GM21367 (cell line): ENCODE measurements at regions not wholly inside any gene's neighbourhood (a gene's known extent, or its start where the extent isn't known, plus 50 kb on each side); places are given as distances from the start of the nearest gene placed in this dataset.

Experiments
- ATAC-seq: cut with Tn5 transposase; IDR thresholded peaks from one replicate; pipeline ENCODE4 v1.9.1; 2021; ENCODE audit not compliant: unreplicated experiment

DNA sequence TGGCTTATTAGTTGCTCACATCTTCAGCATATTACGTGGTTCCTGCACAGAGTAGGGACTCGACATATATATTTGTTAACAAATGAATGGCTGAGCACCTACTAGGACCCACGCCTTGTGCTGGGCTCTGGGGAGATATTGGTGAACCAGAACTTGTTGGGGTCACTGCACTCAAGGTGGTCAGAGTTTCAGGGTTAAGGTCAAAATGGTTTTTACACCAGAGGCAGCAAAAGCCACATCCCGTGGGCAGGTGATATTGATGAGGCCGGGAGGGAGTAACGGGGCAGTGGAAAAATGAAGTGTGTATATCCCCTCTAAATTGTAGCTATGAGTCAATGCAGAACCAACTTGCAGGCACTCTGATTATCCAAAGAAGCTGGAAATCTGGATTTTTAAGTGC, 136.5 kb upstream of the KLF4 start:
- ATAC-seq = no peak

DNA sequence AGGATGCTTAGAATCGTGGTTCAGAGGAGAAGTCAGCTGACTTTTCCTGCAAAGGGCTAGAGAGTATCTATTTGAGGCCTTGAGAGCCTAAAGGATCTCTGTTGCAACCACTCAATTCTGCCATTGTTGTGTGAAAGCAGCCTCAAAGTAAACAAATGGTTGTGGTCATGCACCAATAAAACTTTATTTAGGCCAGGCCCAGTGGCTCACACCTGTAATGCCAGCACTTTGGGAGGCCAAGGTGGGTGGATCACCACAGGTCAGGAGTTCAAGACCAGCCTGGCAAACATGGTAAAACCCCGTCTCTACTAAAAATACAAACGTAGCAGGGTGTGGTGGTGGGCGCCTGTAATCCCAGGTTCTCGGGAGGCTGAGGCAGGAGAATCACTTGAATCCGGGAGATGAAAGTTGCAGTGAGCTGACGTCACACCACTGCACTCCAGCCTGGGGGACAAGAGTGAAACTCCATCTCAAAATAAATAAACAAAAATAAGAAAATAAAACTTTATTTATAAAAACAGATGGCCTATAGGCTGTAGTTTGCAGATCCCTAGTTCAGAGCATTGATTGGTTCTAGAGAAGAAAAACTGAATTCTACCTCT, 135.9 kb upstream of the KLF4 start:
- no peak for ATAC-seq

DNA sequence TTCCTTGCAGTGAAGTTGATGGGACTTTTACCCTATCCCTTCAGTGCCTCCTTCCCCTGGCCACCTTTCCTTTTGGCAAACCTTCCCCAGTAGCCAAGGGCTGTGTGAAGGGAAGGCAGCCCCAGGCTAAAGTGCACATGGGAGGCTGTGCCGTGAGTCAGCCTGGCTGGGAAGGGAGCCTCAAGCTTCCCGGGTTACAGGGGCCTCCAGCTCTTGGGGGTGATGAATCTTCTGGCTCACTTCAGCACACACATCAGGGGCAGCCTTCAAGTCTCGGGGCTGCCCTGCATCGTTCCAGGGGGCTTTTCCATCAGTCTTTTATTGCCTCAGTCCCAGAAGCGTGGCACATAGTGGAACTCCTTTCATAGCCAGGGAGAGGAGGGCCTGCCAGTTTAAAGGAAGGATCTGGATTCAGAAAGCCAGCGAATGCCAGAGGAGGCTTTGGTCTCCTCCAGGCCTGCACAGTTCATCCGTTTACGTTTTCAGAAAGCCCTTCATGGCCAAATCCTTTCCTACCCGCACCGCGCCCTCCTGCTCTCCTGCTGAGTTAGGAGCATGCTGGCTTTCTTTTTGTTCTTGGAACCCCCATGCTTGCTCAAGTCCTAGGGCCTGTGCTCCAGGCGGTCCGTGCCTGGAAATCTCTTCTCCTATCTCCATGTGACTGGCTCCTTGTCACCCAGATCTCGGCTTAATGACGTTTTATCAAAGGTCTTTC, 134.8 kb upstream of the KLF4 start:
- ATAC-seq = no peak

DNA sequence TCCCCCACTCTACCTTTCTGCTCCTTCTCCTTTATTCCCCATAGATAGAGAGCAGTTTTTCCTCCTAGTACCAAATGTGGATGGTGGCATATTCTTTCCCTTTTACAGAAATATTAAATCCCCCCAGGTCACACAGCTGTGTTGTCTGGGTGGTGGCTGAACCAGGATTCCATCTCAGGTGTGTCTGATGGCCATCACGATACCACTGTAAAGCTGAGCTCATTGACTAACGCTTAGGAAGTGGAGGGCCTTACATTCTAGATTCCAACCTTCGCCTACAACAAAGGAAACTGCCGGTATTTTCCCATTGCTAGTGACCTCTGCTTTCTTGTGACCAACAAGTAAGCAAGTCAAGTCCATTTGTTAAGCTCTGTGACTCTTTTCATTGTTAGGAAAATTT, 131.9 kb upstream of the KLF4 start:
- ATAC-seq = no peak

DNA sequence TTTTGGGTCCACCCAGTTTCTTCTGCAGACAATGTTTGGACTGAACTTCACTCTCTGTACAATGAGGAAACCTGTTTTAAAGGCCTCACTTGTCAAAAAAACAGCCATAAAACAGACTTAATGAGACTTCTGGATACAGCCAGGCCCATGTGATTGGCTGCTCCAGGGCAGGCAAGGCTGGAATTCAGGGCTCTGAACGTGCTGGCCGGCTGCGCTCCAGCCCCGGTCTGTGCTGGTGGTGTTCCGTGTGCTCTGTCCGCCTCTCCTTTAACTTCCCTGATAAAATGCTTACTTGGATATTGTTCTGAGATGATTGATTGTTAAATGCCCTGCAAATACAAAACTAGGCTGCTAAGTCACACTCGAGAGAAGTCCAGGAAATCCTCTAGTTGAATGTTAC, 131.2 kb upstream of the KLF4 start:
- no peak for ATAC-seq

DNA sequence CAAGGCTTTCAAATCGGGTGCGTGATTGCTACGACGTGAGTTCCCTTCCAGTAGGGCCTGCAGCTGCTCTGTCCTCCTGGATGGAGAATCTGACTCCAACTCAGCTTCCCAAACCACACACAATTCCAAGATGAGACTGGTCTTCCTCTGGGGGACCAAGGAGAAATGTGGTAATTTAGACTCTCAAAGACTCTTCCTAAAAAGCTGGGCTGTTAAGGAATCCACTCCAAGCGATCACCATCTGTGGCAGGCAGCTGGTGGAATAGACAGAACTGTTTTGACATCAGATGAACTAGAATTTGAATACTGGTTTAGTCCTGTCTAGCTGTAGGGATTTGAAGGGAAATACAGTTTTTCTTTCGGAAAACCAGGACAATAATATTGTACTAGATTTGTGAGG, 130.7 kb upstream of the KLF4 start:
- no peak for ATAC-seq

DNA sequence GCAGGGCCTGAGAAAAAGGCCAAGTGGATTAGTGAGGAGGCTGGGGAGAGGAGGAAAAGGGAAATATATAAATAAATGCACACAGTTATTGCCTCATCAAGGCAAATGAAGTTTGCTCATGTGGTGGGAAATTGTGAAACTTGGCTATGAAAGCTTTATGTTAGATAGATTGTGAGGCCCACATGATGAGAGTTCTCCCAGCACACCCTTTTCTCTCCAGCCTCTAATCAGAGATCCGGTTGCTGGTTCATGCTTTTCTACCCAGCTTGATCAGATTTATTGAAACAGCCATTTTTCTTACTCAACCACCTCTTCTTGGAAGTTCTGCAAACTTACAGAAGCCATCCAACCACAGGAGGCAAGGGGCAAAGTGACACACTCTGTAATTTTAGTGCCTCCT, 125.8 kb upstream of the KLF4 start:
- ATAC-seq = no peak

DNA sequence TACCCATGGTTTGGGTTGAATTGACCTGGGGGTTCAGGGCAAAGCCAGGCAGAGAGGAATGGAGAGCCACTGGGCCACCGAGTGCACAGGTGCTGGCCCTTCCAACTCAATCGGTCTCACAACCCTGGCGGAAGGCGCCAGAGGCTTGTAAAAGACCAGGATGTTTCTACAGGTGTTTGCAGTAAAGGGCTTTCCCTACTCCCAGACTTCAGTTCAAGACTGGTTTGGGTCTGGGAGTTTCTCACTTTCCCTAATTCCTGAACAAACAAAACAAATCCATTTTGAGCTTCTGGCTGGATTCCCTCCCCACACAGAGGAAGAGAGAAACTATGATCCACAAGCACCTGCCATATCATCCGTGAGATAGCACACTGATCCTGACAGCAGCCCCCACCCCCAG, 125.2 kb upstream of the KLF4 start:
- no peak for ATAC-seq

DNA sequence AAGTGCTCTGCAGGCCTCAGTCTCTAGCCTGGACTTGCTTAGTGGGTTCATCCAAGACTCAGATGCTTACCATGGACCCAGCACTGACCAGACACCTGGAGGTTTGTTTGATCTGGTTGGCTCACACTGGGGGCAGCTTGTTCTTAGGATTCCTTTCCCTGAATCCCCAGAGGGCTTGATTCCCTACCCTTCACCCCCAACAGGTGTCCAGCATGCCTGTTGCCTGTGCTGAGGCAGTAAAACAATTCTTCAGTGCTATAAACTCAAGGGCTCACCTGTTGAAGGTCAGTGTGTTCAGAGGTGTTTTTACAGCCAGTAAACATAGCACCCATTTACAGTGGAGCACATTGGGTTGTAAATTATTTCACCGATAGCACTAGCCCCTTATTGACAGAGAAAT, 123.8 kb upstream of the KLF4 start:
- ATAC-seq = no peak

DNA sequence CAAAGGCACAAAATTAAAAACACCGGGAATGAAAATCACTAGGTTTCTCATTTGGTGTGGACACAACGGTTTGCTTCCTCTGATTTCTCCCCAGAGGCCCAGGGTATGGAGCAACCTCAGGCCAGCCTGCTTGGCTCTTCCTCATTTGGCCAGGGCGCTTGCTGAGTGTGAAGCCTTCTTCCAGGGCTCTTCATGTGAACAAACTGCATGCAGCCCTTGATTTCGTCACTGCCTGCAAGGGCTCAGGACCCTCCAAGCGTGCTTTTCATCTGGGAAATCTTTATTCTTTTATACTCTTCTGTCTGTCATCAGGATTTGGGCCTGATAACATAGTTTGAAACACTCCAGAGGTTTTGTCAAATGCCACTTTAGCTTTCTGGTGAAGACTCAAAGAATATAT, 122.6 kb upstream of the KLF4 start:
- no peak for ATAC-seq

DNA sequence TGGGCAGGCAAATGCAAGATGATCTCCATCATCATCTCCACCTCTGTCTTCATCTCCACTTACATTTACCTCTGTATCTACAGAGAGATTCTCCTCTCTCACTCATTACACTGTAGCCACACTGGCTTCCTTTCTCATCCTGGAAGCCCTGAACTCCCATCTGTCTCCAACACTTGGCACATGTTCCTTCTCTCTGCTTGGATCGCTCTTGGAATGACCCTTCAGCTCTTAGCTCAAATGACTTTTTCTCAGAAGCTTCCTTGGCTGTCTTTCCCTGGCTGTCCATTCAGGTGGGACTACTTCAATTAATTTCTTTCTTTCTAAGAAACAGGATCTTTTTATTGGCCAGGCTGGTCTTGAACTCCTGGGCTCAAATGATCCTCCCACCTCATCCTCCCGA, 120.0 kb upstream of the KLF4 start:
- no peak for ATAC-seq

DNA sequence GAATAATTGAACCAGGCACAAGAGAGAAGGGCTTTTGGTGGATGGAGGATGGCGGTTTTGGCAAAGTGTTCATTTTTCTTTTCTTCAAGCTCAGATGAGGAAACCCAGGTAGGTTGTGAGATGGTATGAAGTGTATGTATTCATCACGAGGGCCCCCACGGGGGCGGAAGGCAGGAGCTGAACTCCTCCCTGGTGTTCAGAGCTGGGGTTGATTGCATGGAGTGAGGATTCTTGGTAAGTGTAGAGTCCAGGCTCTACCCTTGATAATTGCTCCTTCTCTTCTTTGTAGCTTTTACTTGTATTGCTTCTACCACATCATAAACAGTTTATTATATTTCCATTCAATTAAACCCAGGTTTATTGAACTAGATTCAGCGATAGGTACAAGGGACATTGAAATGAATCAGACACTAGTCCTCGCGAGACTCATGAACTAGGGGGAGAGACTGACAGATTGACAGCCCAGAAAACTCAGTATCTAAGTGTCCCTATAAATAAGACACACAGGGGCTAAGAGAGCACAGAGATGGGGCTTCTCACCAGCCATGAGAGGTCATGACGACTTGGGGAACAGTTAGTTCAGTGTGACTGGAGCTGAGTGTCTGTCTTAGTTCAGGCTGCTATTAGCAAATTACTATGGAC, 116.7 kb upstream of the KLF4 start:
- ATAC-seq = no peak

DNA sequence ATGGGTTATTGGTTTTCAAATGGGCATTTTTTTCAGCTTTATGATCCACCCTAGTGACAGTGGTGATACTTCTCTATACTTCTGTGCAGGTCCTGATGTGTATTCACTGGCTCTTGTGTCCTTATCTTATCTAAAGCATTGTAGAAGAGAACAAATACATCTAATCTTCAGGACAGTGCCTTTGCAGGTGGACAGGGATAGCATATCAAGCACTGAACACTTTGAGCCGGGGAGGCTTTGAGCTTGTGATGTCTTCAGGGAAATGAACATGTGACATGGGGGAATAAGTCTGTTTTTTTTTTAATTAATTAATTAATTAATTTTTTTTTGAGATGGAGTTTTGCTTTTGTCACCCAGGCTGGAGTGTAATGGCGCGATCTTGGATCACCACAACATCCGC, 115.5 kb upstream of the KLF4 start:
- no peak for ATAC-seq

DNA sequence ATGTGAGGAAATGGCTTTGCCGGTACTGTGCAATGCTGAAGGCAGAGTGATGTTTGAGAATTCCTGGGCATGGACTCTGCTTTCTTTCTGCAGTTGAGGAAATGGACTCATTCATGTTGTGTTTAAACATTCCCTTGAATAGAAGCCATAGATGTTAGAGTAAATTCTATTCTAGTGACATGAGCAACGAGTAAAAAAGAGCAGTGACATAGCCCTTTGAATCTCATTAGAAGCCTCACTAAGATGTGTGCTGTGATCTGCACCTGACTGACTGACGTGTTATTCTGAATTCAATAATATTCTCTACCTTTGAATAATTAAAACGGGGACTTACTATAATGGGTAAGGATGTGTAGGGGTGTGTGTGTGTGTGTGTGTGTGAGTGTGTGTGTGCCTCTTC, 113.7 kb upstream of the KLF4 start:
- no peak for ATAC-seq

DNA sequence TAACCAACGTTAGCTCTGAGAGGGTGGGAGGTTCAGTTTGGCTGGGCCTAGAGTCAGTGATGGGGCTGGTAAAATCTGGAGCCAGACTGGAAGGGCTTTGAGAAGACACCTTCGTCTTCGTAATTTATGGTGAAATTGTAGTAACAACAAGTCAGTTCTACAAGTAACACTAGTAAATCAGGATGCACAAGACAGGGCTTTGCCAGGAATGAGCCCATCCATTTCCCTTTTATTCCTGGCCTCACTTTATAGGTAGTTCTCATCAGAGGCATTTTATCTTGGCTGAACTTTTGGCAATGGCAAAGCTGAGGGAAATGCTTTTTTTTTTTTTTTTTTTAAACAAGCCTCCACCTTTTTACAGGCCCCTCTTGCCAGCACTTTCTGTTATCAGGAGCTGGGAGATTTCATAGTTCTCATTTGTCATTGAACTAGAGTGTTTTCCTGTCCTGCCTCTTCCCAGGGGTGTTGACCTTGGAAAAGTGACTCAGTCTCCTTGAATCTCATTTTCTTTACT, 110.5 kb upstream of the KLF4 start:
- no peak for ATAC-seq

DNA sequence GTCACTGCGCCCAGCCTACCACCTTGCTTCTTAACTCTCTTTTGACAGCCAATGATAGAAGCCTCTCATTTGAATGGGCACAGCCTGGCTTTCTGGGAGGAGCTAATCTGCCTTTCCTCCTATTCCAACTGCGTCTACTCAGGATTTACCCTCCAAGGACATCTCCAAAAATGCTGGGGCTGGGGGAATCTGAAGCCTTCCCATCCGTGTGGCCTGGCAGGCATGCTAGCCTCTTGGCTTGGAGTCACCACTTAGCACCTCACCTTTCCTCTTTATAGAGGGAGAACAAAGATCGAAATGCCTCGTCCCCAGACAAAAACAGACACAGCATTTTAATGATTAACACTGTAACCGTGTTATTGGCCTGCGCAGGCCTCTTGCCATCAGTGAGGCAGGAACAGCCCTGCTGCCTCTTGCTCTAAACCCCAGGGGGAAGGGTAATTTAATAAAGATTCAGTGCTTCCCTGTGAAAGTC, 108.2 kb upstream of the KLF4 start:
- no peak for ATAC-seq

DNA sequence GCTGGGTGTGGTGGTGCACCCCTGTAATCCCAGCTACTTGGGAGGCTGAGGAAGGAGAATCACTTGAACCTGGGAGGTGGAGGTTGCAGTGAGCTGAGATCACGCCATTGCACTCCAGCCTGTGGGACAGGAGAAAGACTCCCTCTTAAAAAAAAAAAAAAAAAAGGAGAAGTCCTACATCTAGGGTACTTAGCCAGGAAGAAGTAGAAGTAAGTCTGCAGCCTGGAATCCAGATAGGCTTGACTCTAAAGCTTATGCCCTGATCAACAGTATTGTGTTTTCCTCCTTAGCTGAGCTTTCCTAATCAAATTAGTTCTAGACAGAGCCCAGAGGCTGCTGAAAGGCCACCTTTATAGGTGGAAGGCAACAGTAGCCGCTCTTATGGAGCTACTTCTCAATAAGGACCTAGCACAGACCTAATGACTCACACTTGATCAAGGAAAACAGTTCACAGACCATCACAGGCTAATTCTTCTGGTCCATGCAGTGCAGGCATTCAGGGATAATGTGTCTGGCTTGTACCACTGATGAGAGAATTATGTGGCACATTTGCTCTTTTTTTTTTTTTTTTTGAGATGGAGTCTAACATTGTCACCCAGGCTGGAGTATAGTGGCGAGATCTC, 105.5 kb upstream of the KLF4 start:
- ATAC-seq = no peak

DNA sequence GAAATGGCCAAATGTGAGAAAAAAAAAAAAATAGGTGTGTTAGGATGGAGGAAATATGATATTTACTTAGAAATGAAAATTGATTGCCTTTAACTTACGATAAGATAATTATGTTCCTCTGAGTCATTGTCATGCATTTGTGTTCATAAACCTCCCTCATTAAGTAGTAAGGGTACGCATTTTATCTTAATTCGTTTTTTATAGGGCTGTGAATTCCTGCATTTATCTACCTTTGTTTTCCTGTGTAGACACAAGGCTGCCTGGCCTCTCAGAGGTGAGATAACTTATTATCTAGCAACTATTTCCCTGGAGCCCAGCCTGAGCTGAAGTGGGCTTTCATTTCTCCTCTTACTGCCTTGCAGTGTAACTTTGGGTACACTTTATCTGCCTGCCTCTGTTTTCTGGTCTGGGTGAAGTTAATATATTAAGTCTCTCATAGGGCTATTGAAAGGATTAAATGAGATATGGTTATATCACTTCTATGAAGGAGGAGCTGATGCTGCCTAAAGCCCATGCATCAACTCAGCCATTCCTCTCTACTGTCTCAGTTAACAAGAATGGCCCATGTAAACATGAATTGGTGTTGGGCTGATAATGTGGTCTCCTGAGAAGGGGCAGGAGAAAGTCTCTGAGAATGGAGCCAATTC, 103.8 kb upstream of the KLF4 start:
- no peak for ATAC-seq

DNA sequence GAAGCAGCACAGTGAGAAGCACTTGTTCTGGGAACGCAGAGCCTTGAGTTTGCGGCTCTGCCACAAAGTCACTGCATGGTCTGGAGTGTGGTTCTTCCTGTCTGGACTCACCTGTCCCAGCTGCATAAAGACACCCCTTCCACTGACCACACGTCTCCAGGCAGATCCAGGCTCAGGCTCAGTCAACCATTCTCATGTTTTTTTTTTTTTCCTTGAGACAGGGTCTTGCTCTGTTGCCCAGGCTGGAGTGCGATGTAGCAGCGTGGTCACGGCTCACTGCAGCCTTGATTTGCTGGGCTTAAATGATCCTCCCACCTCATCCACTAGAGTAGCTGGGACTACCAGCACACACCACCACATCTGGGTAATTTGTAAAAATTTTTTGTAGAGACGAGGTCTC, 102.9 kb upstream of the KLF4 start:
- ATAC-seq = no peak

DNA sequence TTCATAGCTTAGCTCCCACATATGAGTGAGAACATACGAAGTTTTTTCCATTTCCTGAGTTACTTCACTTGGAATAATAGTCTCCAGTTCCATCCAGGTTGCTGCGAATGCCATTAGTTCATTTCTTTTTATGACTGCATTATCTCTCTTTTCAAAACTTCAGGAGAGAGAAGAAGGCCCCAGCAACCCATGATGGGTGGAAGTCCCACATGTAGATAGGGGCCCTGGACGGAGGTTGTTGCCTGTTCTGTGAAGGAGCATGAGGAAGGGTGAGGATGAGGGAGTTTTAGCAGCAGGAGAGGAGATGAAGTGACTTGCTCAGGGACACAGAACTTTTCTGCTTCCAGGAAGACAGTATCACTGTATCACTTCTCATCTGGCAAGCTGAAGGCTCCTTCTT, 102.2 kb upstream of the KLF4 start:
- no peak for ATAC-seq

DNA sequence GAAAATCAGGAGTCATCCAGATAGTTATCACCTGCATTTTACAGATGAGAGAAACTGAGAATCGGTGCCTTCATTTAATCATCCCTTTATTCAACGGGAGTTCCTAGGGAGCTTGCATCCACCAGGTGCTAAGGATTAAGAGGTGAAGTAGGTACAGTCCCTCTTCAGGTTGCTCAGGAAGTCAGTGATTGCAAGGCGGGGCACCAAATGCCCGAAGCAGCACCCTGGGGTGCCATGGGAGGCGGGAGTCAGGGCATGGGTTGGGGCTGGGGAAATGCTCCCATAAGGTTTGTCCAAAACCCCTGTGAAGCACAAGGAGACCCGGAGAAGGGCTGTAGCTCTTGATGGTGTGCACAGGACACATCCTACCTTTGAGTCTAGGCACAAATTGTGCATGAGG, 98.8 kb upstream of the KLF4 start:
- ATAC-seq = no peak
